Smooth muscle cell (in vitro differentiated cells): ENCODE measurements at regions not wholly inside any gene's neighbourhood (a gene's known extent, or its start where the extent isn't known, plus 50 kb on each side); places are given as distances from the start of the nearest gene placed in this dataset.

Experiments
- DNase-seq: peaks from one replicate; lab custom pipeline; 2025; ENCODE audit not compliant: unreplicated experiment; lab: John Stamatoyannopoulos, UW
- H2AFZ ChIP-seq: fragments of 200-600 bp; sonication (generic); 2 replicates; pipeline ENCODE4 v1.6.0; 2016; ENCODE audit warnings: antibody characterized with exemption, low read depth, mild to moderate bottlenecking
- H3F3A ChIP-seq: fragments of 200-600 bp; sonication (generic); 2 replicates; pipeline ENCODE4 v1.6.0; 2017; ENCODE audit warnings: antibody characterized with exemption, low read depth
- H3K27ac ChIP-seq: fragments of 200-600 bp; sonication (generic); 2 replicates; pipeline ENCODE4 v1.5.1; 2016; ENCODE audit warnings: low read depth, mild to moderate bottlenecking
- H3K27me3 ChIP-seq: fragments of 200-600 bp; sonication (generic); 2 replicates; pipeline ENCODE4 v1.6.1; 2016; ENCODE audit warnings: low read depth, mild to moderate bottlenecking
- H3K36me3 ChIP-seq: fragments of 200-600 bp; sonication (generic); 2 replicates; pipeline ENCODE4 v1.5.1; 2016; ENCODE audit warnings: low read depth
- H3K4me1 ChIP-seq: fragments of 200-600 bp; sonication (generic); 2 replicates; pipeline ENCODE4 v1.5.1; 2016; ENCODE audit warnings: low read depth
- H3K4me2 ChIP-seq: fragments of 200-600 bp; sonication (generic); 2 replicates; pipeline ENCODE4 v1.6.0; 2016; ENCODE audit warnings: mild to moderate bottlenecking
- H3K4me3 ChIP-seq: fragments of 200-600 bp; sonication (generic); 2 replicates; pipeline ENCODE4 v1.5.1; 2016; ENCODE audit warnings: mild to moderate bottlenecking
- H3K79me2 ChIP-seq: fragments of 200-600 bp; sonication (generic); 2 replicates; pipeline ENCODE4 v1.6.0; 2016; ENCODE audit warnings: low read depth, mild to moderate bottlenecking
- H3K9ac ChIP-seq: fragments of 200-600 bp; sonication (generic); 2 replicates; pipeline ENCODE4 v1.6.0; 2016; ENCODE audit warnings: low read depth
- H3K9me3 ChIP-seq: fragments of 200-600 bp; sonication (generic); replicated peaks from 2 replicates; pipeline ENCODE4 v1.5.1; 2016; ENCODE audit warnings: low read depth
- H4K20me1 ChIP-seq: fragments of 200-600 bp; sonication (generic); 2 replicates; pipeline ENCODE4 v1.6.0; 2016; ENCODE audit warnings: low read depth
- CTCF ChIP-seq: fragments of 200-600 bp; sonication (generic); IDR thresholded peaks from 2 replicates; pipeline ENCODE4 v1.5.1; 2017; ENCODE audit warnings: borderline replicate concordance, mild to moderate bottlenecking, antibody characterized with exemption; ENCODE audit not compliant: insufficient read depth, poor library complexity, severe bottlenecking
- WGBS: methylation state at CpG from one replicate; pipeline ENCODE4 v1.1.7; 2016; ENCODE audit warnings: low lambda C conversion rate; 5-methylcytosine and 5-hydroxymethylcytosine counted together

DNA sequence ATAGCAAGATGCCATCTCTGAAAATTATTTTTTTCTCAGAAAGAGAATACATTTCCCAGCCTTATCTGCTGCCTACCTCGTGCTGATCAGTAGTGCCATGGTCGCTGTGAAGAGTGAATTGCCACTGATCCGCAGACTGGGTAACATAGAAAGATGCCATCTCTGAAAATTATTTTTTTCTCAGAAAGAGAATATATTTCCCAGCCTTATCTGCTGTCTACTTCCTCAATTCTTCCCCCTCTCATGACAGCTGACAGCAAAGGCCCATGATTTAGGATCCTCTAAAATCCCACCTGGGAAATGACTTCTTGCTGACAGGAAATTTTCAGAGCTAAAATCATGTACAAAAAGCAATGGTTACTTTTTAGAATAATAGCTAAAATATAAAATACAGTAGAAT, 92.5 kb upstream of the AHR start:
- Histone ChIP-seq H3K27me3 (no peaks in the 10 kb centered on the region), H3F3A (no peaks in the 10 kb centered on the region), H3K9ac (no peak overlapping the region), H3K4me3 (no peak overlapping the region), H3K79me2 (no peaks in the 10 kb centered on the region), H4K20me1 (no peaks in the 10 kb centered on the region), H3K4me1 (no peaks in the 10 kb centered on the region), H2AFZ (no peak overlapping the region), H3K27ac (no peak overlapping the region), H3K9me3 (no peaks in the 10 kb centered on the region), H3K4me2 (no peak overlapping the region), H3K36me3 (no peaks in the 10 kb centered on the region)
- 89% methylated on average over 3 of the region's 3 CpGs for WGBS
- DNase-seq, result no peak
- TF ChIP-seq CTCF, result no peak

DNA sequence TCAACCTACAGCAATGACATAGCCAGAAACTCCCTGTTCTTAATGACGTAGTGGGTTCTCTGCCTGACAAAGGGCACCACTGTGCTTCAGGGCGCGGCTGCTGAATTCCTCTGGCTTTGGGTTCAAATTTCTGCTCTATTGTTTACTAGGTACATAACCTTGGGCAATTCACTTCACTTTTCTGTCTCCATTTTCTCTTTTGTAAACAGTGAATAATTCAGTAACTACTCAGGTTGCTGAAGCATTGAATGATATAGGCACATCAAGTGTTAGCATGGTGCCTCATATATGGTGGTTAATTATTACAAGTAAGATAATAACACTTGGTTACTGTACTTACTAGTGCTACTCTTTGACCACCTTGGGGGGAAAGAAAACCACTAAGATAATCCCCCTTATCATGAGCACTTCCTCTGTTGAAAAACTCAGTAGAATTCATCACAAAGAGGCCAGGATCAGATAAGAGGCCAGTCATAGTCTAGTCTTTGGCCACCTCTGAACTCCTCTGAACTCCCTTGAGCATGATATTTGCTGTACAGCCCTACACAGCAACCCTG, 92.0 kb upstream of the AHR start:
- H3K4me2 ChIP-seq, result no peak overlapping the region
- no peaks in the 10 kb centered on the region for H3K36me3 ChIP-seq
- H2AFZ ChIP-seq, result no peak overlapping the region
- no peak overlapping the region for H3K9ac ChIP-seq
- H3K4me1 ChIP-seq, result no peaks in the 10 kb centered on the region
- H4K20me1 ChIP-seq, result no peaks in the 10 kb centered on the region
- H3K79me2 ChIP-seq, result no peaks in the 10 kb centered on the region
- no peak overlapping the region for H3K27ac ChIP-seq
- no peak overlapping the region for H3K4me3 ChIP-seq
- TF ChIP-seq CTCF, result no peak
- no peak for DNase-seq
- H3K9me3 ChIP-seq, result no peaks in the 10 kb centered on the region
- H3K27me3 ChIP-seq, result no peaks in the 10 kb centered on the region
- 93% methylated on average over 3 of the region's 3 CpGs for WGBS
- no peaks in the 10 kb centered on the region for H3F3A ChIP-seq

DNA sequence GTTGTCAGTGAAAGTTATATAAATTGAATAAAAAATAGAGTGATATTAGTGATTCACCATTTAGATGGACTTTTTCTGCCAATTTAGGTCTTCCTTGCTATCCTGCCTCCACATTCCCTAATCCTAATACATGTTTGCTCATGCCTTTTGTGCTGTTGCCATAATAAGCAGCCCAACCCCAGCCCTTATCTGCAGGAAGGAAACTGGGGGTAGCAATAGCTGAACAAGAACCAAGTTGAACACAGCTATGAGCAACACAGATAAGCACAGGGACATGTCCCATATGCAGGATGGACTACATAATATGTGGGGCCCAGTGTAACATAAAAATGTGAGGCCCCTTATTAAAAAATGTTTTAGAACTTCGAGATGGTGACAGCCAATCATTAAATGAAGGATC, 91.2 kb upstream of the AHR start:
- Histone ChIP-seq H3K9ac (no peak overlapping the region), H3K4me3 (no peak overlapping the region), H3K27ac (no peak overlapping the region), H2AFZ (peak overlapping the region; percentile 21), H3K36me3 (no peaks in the 10 kb centered on the region), H3K9me3 (no peaks in the 10 kb centered on the region), H3F3A (no peaks in the 10 kb centered on the region), H3K4me2 (no peak overlapping the region), H4K20me1 (no peaks in the 10 kb centered on the region), H3K27me3 (no peaks in the 10 kb centered on the region), H3K4me1 (no peaks in the 10 kb centered on the region), H3K79me2 (no peaks in the 10 kb centered on the region)
- DNase-seq, result no peak
- 91% methylated on average over 1 of the region's 1 CpG for WGBS
- TF ChIP-seq CTCF, result no peak

GRCh38 chr7:17209101-17209500, 89.4 kb upstream of the AHR start:
- Histone ChIP-seq H3F3A (no peaks in the 10 kb centered on the region), H3K4me3 (no peak overlapping the region), H3K27me3 (no peaks in the 10 kb centered on the region), H3K27ac (no peak overlapping the region), H2AFZ (no peak overlapping the region), H3K9ac (no peak overlapping the region), H3K79me2 (no peaks in the 10 kb centered on the region), H4K20me1 (no peaks in the 10 kb centered on the region), H3K4me2 (no peak overlapping the region), H3K36me3 (no peaks in the 10 kb centered on the region), H3K4me1 (no peaks in the 10 kb centered on the region), H3K9me3 (no peaks in the 10 kb centered on the region)
- WGBS, result 92% methylated on average over 3 of the region's 3 CpGs
- no peak for DNase-seq
- no peak for TF ChIP-seq CTCF
